NCI-H2081 (cell line): ENCODE measurements at regions not wholly inside any gene's neighbourhood (a gene's known extent, or its start where the extent isn't known, plus 50 kb on each side); places are given as distances from the start of the nearest gene placed in this dataset.
"Not testable (repeated sequence)": the region's sequence is repeated elsewhere in the genome, so short reads cannot be mapped to it uniquely, and the experiment has no call there.

ENCODE experiments used
- DNase-seq, 2 experiments: peaks; one replicate each; lab custom pipeline; 2025; lab: John Stamatoyannopoulos, UW

GRCh38 chr10:100642295-100642994, 102.9 kb upstream of the PAX2 start:
- no peak for DNase-seq

- no peak for DNase-seq
Measured at GRCh38 chr10:100645091-100645490, 100.3 kb upstream of the PAX2 start.

GRCh38 chr10:100645613-100646392, 99.6 kb upstream of the PAX2 start:
- DNase-seq, result no peak

GRCh38 chr10:100647928-100648327, 97.5 kb upstream of the PAX2 start:
- DNase-seq, result no peak

DNA sequence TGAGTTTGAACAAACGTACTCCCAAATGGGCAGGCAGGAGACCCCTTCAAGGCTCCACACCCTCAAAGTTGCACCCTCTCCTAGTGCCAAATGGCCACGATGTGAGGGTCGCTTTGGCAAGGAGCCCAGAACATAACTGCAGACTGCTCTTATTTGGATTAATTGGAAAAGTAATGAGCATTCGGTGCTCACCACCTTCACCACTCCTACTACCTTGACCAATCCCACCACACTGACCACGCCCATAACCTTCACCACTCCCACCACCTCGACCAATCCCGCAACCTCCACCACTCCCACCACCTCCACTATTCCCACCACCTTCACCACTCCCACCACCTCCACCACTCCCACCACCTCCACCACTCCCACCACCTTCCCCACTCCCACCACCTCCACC, 94.7 kb upstream of the PAX2 start:
- DNase-seq, result no peak

- DNase-seq, result not testable (repeated sequence)
Measured at GRCh38 chr10:100651099-100651498, 94.3 kb upstream of the PAX2 start.

GRCh38 chr10:100651916-100652315, 93.5 kb upstream of the PAX2 start:
- no peak for DNase-seq

GRCh38 chr10:100652406-100653135, 92.8 kb upstream of the PAX2 start:
- no peak for DNase-seq

GRCh38 chr10:100653238-100653956, 92.0 kb upstream of the PAX2 start:
- no peak for DNase-seq

- peak in 1 of 2 experiments; percentile 26 for DNase-seq
Measured at GRCh38 chr10:100653957-100654781, 91.2 kb upstream of the PAX2 start.

DNA sequence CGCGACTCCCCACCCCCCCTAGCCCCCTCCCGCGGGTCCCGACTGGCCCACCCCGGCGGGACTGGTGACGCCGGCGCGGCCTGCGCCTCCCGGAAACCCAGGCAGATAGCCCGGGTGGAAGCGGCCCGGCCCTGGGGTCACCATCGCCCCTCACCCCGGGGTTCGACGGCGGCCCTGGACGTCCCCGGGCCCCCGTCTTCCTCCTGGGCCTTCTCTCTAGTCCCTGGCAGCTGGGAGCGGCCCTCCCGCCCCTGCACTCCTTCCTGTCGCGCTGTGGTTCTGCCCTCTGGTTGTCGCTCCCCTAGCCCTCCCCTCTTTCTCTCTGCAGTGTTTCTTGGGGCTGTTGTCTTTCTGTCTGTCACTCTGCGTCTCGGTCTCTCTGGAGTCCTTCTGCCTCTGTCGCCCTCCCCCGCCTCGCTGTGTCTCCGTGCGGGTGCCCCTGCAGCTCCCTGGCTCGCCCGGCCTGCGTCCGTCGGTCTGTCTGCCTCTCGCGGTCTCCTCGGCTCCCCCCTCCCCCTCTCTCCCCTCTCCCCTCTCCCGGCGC, 90.5 kb upstream of the PAX2 start:
- DNase-seq, result no peak

DNA sequence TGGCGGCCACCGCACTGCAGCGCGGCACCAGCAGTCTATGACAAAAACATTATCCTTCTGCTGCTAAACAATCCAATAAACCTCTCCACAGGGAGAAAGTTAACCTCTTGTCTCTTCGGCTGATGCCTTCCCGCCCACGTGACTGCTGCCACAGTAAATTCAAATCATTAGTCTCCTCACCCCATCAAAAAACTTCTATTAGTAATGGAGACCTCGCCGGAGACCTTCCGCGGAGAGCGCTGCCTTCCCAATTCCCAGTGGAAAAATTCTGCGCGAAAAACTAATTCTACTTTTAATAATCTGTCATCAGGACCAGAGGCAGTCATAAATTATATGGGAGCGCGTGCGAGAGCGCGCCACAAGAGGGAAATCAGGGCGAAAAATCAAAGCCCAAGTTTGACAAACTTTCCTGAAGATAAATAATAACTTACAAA, 90.0 kb upstream of the PAX2 start:
- no peak for DNase-seq

GRCh38 chr10:100655760-100656421, 89.5 kb upstream of the PAX2 start:
- no peak for DNase-seq

GRCh38 chr10:100656454-100656853, 88.9 kb upstream of the PAX2 start:
- DNase-seq, result no peak

DNA sequence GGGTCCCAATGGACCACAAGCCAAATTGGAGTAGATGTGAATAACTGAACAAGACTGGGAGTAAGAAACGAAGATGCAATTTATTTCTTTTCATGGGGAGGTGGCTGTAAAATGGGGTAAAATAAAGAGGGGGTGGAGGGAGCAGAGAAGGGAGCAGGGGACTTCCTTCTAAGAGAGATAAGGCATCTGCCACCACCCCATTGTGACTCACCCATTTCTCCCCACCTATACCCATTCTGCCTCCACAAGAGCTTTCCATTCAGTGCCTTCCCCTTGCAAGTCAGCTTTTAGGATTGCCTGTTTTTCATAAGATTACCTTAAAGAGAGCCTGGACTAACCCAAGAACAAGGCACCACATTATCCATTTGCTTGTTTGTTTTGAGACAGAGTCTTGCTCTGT, 87.1 kb upstream of the PAX2 start:
- DNase-seq, result no peak

- no peak for DNase-seq
Measured at GRCh38 chr10:100659361-100660098, 85.9 kb upstream of the PAX2 start.

DNA sequence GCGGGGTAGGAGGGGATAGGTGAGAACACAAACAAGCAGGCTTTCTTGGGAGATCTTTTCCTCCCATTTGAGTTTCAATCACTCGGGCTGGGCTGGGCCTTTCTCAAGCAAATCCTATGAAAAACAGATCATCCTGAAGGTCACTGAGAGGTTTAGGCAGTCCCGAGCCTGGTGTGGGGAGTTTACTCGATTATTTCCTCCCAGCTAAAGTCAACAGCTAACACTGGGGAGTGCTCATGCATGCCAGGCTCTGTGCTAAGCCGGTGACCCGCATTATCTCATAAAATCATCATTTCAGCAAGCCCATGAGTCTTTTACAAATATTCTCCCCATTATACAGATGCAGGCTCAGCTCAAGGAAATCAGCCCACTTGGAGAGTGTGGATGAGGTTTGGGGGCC, 85.0 kb upstream of the PAX2 start:
- no peak for DNase-seq

DNA sequence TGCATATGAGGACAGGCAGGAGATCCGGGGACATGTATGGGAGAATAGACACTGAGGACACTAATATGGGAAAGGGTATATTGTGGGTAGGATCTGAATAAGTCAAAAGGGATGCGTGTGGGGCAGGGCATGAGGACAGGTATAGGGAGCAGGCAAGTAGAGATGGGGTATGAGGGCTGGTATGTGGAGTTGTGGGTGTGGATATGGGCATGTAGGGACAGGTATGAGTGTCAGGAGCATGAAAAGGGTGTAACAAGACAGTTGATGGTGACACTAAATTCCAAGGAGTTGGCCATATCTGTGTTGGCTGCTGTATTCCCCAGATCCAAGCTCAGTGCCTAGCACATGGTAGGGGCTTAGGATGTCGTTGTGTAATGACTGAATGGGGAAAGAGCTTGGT, 84.4 kb upstream of the PAX2 start:
- DNase-seq, result no peak

DNA sequence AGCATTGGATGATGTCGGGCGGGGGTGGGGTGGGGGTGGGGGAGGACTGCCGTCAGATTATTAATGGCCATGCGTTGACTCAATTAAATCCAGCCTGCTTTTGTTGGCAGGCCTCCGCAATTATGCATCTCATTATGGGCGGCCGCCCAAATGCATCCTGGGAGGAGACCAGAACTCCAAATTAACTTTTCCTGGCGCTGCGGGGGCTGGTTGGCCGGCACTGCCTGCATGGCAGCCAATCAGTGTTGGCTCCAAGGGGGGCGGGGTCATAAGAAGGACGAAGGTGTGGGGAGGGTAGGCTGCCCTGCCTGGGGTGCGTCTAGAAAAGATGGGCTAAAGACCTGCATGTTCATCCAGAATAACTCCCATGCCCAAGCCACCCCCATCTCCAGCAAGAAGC, 83.9 kb upstream of the PAX2 start:
- DNase-seq, result no peak

GRCh38 chr10:100662067-100662466, 83.3 kb upstream of the PAX2 start:
- no peak for DNase-seq
